ENCODE measurements at regions not wholly inside any gene's neighbourhood (a gene's known extent, or its start where the extent isn't known, plus 50 kb on each side); places are given as distances from the start of the nearest gene placed in this dataset.

GRCh38 chr1:79302380-79302930 lies 295.9 kb upstream of the ADGRL4 start:
- DNase-seq (ENCODE audit: low read depth in 1 of 2, low spot score in 2 of 2) (no peak), FAIRE-seq (no peak)
- Histone ChIP-seq H3K9me3 (ENCODE audit: insufficient read depth in 2 of 2, low read depth in 1 of 2, low read length in 1 of 2) (no peaks in the 10 kb centered on the region), H2BK15ac (ENCODE audit: low read length) (no peak overlapping the region), H4K20me1 (replicated peaks in 1 of 2; ENCODE audit: control insufficient read depth in 1 of 2, insufficient read depth in 2 of 2, low read length in 2 of 2) (no peaks in the 10 kb centered on the region), H2BK5ac (ENCODE audit: low read depth, low read length) (no peak overlapping the region), H3K56ac (replicated peaks; ENCODE audit: insufficient read length, low read depth, low read length) (no peak overlapping the region), H3K27me3 (replicated peaks in 1 of 4; ENCODE audit: control insufficient read depth in 3 of 4, extremely low read depth in 1 of 4, insufficient read depth in 3 of 4, low read length in 3 of 4) (no peaks in the 10 kb centered on the region), H3K4me2 (ENCODE audit: insufficient read depth in 1 of 2, low read depth in 2 of 2, low read length in 2 of 2) (no peak overlapping the region), H2BK120ac (replicated peaks; ENCODE audit: low read depth, low read length) (no peak overlapping the region), H2AFZ (ENCODE audit: low read length) (no peak overlapping the region), H3K18ac (ENCODE audit: extremely low read depth, low read length) (no peak overlapping the region), H4K8ac (ENCODE audit: extremely low read depth, insufficient read depth, low read length) (no peak overlapping the region), H3K23me2 (ENCODE audit: low read depth, low read length) (no peaks in the 10 kb centered on the region), H3K9ac (replicated peaks in 1 of 4; ENCODE audit: extremely low read depth in 1 of 4, low read depth in 3 of 4, low read length in 3 of 4) (no peak overlapping the region), H3K36me3 (ENCODE audit: control insufficient read depth in 2 of 4, insufficient read depth in 4 of 4, low read length in 3 of 4) (no peaks in the 10 kb centered on the region), H3K27ac (ENCODE audit: low read depth, low read length) (no peak overlapping the region), H3K79me1 (ENCODE audit: low read depth, low read length) (no peaks in the 10 kb centered on the region), H4K5ac (ENCODE audit: insufficient read length, low read depth, low read length) (no peak overlapping the region), H3K79me2 (ENCODE audit: control insufficient read depth in 1 of 2, insufficient read depth in 2 of 2, low read length in 2 of 2) (no peaks in the 10 kb centered on the region), H3K14ac (ENCODE audit: insufficient read length) (no peak overlapping the region), H2AK5ac (ENCODE audit: low read depth, low read length) (no peak overlapping the region), H4K91ac (replicated peaks; ENCODE audit: insufficient read length, low read length) (no peak overlapping the region), H3K4me3 (ENCODE audit: extremely low read depth in 1 of 4, insufficient read depth in 2 of 4, low read depth in 3 of 4, low read length in 4 of 4) (no peak overlapping the region), H3K4ac (replicated peaks; ENCODE audit: insufficient read length, low read depth, low read length) (no peak overlapping the region), H2BK12ac (ENCODE audit: low read depth, low read length) (no peak overlapping the region), H3K4me1 (replicated peaks in 1 of 4; ENCODE audit: control insufficient read depth in 3 of 4, insufficient read depth in 4 of 4, low read length in 3 of 4) (peaks cover 0 to 2% (median 0%) of the 10 kb centered on the region in 4 experiments; a peak in 1 of 7 replicates), H2BK20ac (ENCODE audit: low read length) (no peak overlapping the region), H3K23ac (ENCODE audit: insufficient read length) (no peak overlapping the region)
- WGBS, 2 experiments (ENCODE audit: extremely low coverage in 1 of 2, insufficient coverage in 1 of 2, insufficient read length in 1 of 2, insufficient replicate concordance in 2 of 2, low coverage in 1 of 2, low lambda C conversion rate in 2 of 2, missing lambda C conversion rate in 1 of 2) = 88 to 100% methylated on average over 1 to 6 of the region's 6 CpGs
- ChIA-PET CTCF (ENCODE audit: partially characterized antibody) (no interaction called here), POLR2A (ENCODE audit: partially characterized antibody) (no interaction called here)
- TF ChIP-seq SP2 (IDR thresholded peaks at IDR 0.05; ENCODE audit: low read length) (no peak), SIRT6 (IDR thresholded peaks at IDR 0.05; ENCODE audit: low read length) (no peak), BACH1 (IDR thresholded peaks at IDR 0.05; ENCODE audit: low read length) (no peak), EZH2 (IDR thresholded peaks at IDR 0.05; ENCODE audit: low read depth, low read length, severe bottlenecking) (no peak)

Measured in H1 (cell line).